Esophagus squamous epithelium (tissue), 4 donors: ENCODE measurements at regions not wholly inside any gene's neighbourhood (a gene's known extent, or its start where the extent isn't known, plus 50 kb on each side); places are given as distances from the start of the nearest gene placed in this dataset.

ENCODE experiments used
- POLR2A ChIP-seq, 4 donors: fragments of 450-650 bp; IDR thresholded peaks; one replicate each; pipeline ENCODE4 v1.6.1; 2017; ENCODE audit warnings: antibody characterized with exemption in 4 of 4, mild to moderate bottlenecking in 4 of 4, moderate library complexity in 3 of 4
- TF ChIP-seq, protein P1 (sequence below), 6 experiments: fragments of 450-650 bp in 4 of 6; fragments of 200-600 bp in 2 of 6; sonication (generic) in 2 of 6; IDR thresholded peaks; one replicate each; pipeline ENCODE4 v1.5.1; 2016 to 2019; ENCODE audit warnings: antibody characterized with exemption in 6 of 6, mild to moderate bottlenecking in 4 of 6, moderate library complexity in 4 of 6

- TF ChIP-seq, protein P1, sequence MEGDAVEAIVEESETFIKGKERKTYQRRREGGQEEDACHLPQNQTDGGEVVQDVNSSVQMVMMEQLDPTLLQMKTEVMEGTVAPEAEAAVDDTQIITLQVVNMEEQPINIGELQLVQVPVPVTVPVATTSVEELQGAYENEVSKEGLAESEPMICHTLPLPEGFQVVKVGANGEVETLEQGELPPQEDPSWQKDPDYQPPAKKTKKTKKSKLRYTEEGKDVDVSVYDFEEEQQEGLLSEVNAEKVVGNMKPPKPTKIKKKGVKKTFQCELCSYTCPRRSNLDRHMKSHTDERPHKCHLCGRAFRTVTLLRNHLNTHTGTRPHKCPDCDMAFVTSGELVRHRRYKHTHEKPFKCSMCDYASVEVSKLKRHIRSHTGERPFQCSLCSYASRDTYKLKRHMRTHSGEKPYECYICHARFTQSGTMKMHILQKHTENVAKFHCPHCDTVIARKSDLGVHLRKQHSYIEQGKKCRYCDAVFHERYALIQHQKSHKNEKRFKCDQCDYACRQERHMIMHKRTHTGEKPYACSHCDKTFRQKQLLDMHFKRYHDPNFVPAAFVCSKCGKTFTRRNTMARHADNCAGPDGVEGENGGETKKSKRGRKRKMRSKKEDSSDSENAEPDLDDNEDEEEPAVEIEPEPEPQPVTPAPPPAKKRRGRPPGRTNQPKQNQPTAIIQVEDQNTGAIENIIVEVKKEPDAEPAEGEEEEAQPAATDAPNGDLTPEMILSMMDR (IDR thresholded peaks at IDR 0.05) = no peak
- no peak for TF ChIP-seq POLR2A (IDR thresholded peaks at IDR 0.05)
These were observed 160.6 kb downstream of the SEC23IP start for GRCh38 chr10:120052964-120053702.
